Esophagus muscularis mucosa (tissue), 3 donors: ENCODE measurements at regions not wholly inside any gene's neighbourhood (a gene's known extent, or its start where the extent isn't known, plus 50 kb on each side); places are given as distances from the start of the nearest gene placed in this dataset.

Source experiments
- CTCF ChIP-seq, 3 experiments: fragments of 200-600 bp in 2 of 3; fragments of 450-650 bp in 1 of 3; sonication (generic) in 2 of 3; IDR thresholded peaks; one replicate each; pipeline ENCODE4 v1.5.1; 2017 to 2019; ENCODE audit warnings: antibody characterized with exemption in 3 of 3, mild to moderate bottlenecking in 2 of 3, moderate library complexity in 1 of 3
- POLR2A ChIP-seq: fragments of 450-650 bp; IDR thresholded peaks from one replicate; pipeline ENCODE4 v1.6.1; 2017; ENCODE audit warnings: antibody characterized with exemption, moderate library complexity, mild to moderate bottlenecking, low read depth

- TF ChIP-seq CTCF (IDR thresholded peaks at IDR 0.05) (no peak), POLR2A (no peak)
Measured at GRCh38 chr7:98729121-98729520, 112.0 kb downstream of the NPTX2 start.
